B cell (primary cell): ENCODE measurements at regions not wholly inside any gene's neighbourhood (a gene's known extent, or its start where the extent isn't known, plus 50 kb on each side); places are given as distances from the start of the nearest gene placed in this dataset.
A peak's percentile ranks its signal among the peaks of the same experiment; 100 is the strongest.

Experiments used
- ATAC-seq: fragments of 200-7000 bp; cut with Tn5 transposase; one replicate; pipeline ENCODE4 v1.10.0; 2021; ENCODE audit warnings: low read depth, mild to moderate bottlenecking, moderate number of reproducible peaks, moderate library complexity
- CTCF ChIA-PET: fragments of 350-600 bp; sonication (Branson Sonifier 250); formaldehyde crosslinking; loops from one replicate; lab custom pipeline; 2021; ENCODE audit warnings: antibody characterized with exemption, inconsistent platforms; lab: Charles Lee
- POLR2A ChIA-PET: fragments of 350-600 bp; sonication (Branson Sonifier 250); formaldehyde crosslinking; loops from one replicate; lab custom pipeline; 2021; ENCODE audit warnings: antibody characterized with exemption; lab: Charles Lee
- DNase-seq: peaks from one replicate; pipeline ENCODE4 v3.0.0; 2013
- H2AFZ ChIP-seq: 2 replicates; pipeline ENCODE4 v1.6.1; 2012; ENCODE audit warnings: mild to moderate bottlenecking, low read depth, low read length; ENCODE audit not compliant: insufficient read depth, poor library complexity, severe bottlenecking
- H3K27ac ChIP-seq, 2 donors: 1 replicate in 1 of 2; 2 replicates in 1 of 2; pipeline ENCODE4 v1.5.1; 2012 to 2013; ENCODE audit warnings: low read length in 2 of 2, mild to moderate bottlenecking in 2 of 2, moderate library complexity in 1 of 2
- H3K27me3 ChIP-seq, 4 experiments: fragments of 200-600 bp in 1 of 4; sonication (generic) in 1 of 4; replicated peaks in 1 of 4; 1 replicate in 2 of 4; 2 replicates in 2 of 4; pipeline versions ENCODE4 v1.6.1 to v1.7.0; 2013 to 2016; ENCODE audit warnings: low read length in 3 of 4, mild to moderate bottlenecking in 2 of 4, mixed read lengths in 1 of 4, moderate library complexity in 1 of 4; ENCODE audit not compliant: insufficient read depth in 4 of 4, control insufficient read depth in 3 of 4; ENCODE audit errors: control extremely low read depth in 1 of 4
- H3K36me3 ChIP-seq, 2 experiments: replicated peaks in 1 of 2; 1 replicate in 1 of 2; 2 replicates in 1 of 2; pipeline versions ENCODE4 v1.6.1 to v1.7.1; 2013; ENCODE audit warnings: low read length in 1 of 2; ENCODE audit not compliant: insufficient read depth in 2 of 2, control insufficient read depth in 1 of 2; ENCODE audit errors: control extremely low read depth in 1 of 2, extremely low read depth in 1 of 2
- H3K4me1 ChIP-seq, 2 donors: fragments of 200-600 bp in 1 of 2; sonication (generic) in 1 of 2; 1 replicate in 1 of 2; 2 replicates in 1 of 2; pipeline versions ENCODE4 v1.5.1 to v1.6.1; 2013 to 2017; ENCODE audit warnings: low read length in 2 of 2; ENCODE audit not compliant: control insufficient read depth in 2 of 2, insufficient read depth in 2 of 2
- H3K4me2 ChIP-seq: replicated peaks from 2 replicates; pipeline ENCODE3; 2012; ENCODE audit warnings: mild to moderate bottlenecking, low read depth, low read length; ENCODE audit not compliant: poor library complexity, severe bottlenecking
- H3K4me3 ChIP-seq, 5 experiments: fragments of 200-600 bp in 1 of 5; sonication (generic) in 1 of 5; 1 replicate in 3 of 5; 2 replicates in 2 of 5; pipeline versions ENCODE4 v1.5.1 to v1.7.0; 2011 to 2016; ENCODE audit warnings: low read length in 4 of 5, mild to moderate bottlenecking in 4 of 5, low read depth in 2 of 5, control low read depth in 1 of 5, moderate library complexity in 1 of 5; ENCODE audit not compliant: insufficient read depth in 1 of 5; ENCODE audit errors: control extremely low read depth in 1 of 5, extremely low read depth in 1 of 5
- H3K79me2 ChIP-seq: fragments of 200-600 bp; sonication (generic); one replicate; pipeline ENCODE4 v1.6.0; 2016; ENCODE audit warnings: low read length; ENCODE audit not compliant: control insufficient read depth, insufficient read depth
- H3K9ac ChIP-seq: fragments of 200-600 bp; sonication (generic); 2 replicates; pipeline ENCODE4 v1.6.1; 2017; ENCODE audit warnings: mild to moderate bottlenecking, low read length, moderate library complexity
- H3K9me3 ChIP-seq, 3 donors: one replicate each; pipeline versions ENCODE4 v1.6.1 to v1.7.1; 2013; ENCODE audit warnings: low read length in 2 of 3; ENCODE audit not compliant: control insufficient read depth in 2 of 3, insufficient read depth in 1 of 3; ENCODE audit errors: control extremely low read depth in 1 of 3
- H4K20me1 ChIP-seq: 2 replicates; pipeline ENCODE4 v1.6.0; 2012; ENCODE audit warnings: mild to moderate bottlenecking, low read length; ENCODE audit not compliant: insufficient read depth, control insufficient read depth, poor library complexity, severe bottlenecking
- H3K27ac Mint-ChIP-seq: one replicate; pipeline ENCODE4 v1.8.0; 2021; ENCODE audit warnings: mixed read lengths
- H3K27me3 Mint-ChIP-seq: one replicate; pipeline ENCODE4 v1.8.0; 2021; ENCODE audit warnings: mixed read lengths
- H3K4me1 Mint-ChIP-seq: one replicate; pipeline ENCODE4 v1.8.0; 2021; ENCODE audit warnings: mixed read lengths
- H3K4me3 Mint-ChIP-seq: one replicate; pipeline ENCODE4 v1.8.0; 2021; ENCODE audit warnings: mixed read lengths
- H3K9me3 Mint-ChIP-seq: one replicate; pipeline ENCODE4 v1.8.0; 2022; ENCODE audit warnings: mixed read lengths; ENCODE audit not compliant: insufficient read depth
- CTCF ChIP-seq: fragments of 200-600 bp; IDR thresholded peaks from one replicate; pipeline ENCODE4 v1.8.0; 2022; ENCODE audit warnings: antibody characterized with exemption, mild to moderate bottlenecking
- EZH2 ChIP-seq: IDR thresholded peaks from 2 replicates; pipeline ENCODE4 v1.6.1; 2012; ENCODE audit warnings: borderline replicate concordance, low read depth, mild to moderate bottlenecking, moderate library complexity, low read length; ENCODE audit not compliant: insufficient read depth, poor library complexity, severe bottlenecking
- WGBS: methylation state at CpG from one replicate; pipeline ENCODE4 v1.1.5; 2013; ENCODE audit warnings: missing lambda C conversion rate; ENCODE audit not compliant: insufficient coverage; 5-methylcytosine and 5-hydroxymethylcytosine counted together
- intact Hi-C: fragments of 100-400 bp; cut with micrococcal nuclease; formaldehyde crosslinking; loops from one replicate; pipeline ENCODE4 v1.10.0; 2022

GRCh38 chr5:79878721-79879336, 112.2 kb downstream of the MTX3 start:
- 68% methylated on average over 4 of the region's 5 CpGs for WGBS

More at GRCh38 chr5:79878721-79879336, 112.2 kb downstream of the MTX3 start:
- Histone ChIP-seq H3K4me2 (no peak overlapping the region), H3K79me2 (no peaks in the 10 kb centered on the region), H2AFZ (no peak overlapping the region), H3K4me3 (no peak overlapping the region), H3K4me1 (no peaks in the 10 kb centered on the region), H3K9ac (no peak overlapping the region), H3K36me3 (no peaks in the 10 kb centered on the region), H4K20me1 (no peaks in the 10 kb centered on the region), H3K27me3 (no peaks in the 10 kb centered on the region), H3K9me3 (no peaks in the 10 kb centered on the region), H3K27ac (no peak overlapping the region)
- peak; percentile 32 for TF ChIP-seq CTCF
- TF ChIP-seq EZH2: no peak
- ChIA-PET POLR2A (no interaction called here), CTCF (interaction anchor here (0.7 to 1.1 kb wide), 3 partner anchors 18 to 204 kb away, joined by 3 to 4 read pairs (median 4); no protein-coding TSS in a partner anchor)
- peaks cover 2% of the 10 kb centered on the region for H3K4me1 Mint-ChIP-seq
- H3K27ac Mint-ChIP-seq: no peak overlapping the region
- intact Hi-C loops: no loop called here
- DNase-seq: no peak
- H3K4me3 Mint-ChIP-seq: no peak overlapping the region
- no peaks in the 10 kb centered on the region for H3K27me3 Mint-ChIP-seq
- H3K9me3 Mint-ChIP-seq: no peaks in the 10 kb centered on the region
- no peak for ATAC-seq
